ENCODE measurements at regions not wholly inside any gene's neighbourhood (a gene's known extent, or its start where the extent isn't known, plus 50 kb on each side); places are given as distances from the start of the nearest gene placed in this dataset.

DNA sequence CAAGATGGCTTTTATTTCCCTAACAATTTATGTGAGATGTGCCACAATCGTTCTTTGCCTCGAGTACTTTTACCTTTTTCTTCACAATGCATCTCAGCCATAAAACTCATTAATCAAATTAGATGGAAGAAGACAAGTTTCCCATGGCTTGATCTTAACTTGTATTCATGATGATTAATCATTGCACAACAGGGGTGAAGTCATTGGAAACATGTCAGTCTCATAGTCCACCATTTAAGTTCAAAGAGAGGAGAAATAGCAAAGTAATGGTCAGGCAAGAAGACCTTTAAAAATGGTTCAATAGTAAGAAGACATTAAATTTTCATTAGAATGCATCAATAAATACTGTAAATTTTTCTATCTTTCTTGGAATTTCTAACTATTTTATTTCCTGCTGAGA lies 136.3 kb downstream of the FOXG1 start:
- Histone ChIP-seq H3K4me2 (replicated peaks; ENCODE audit: low read depth, low read length, poor library complexity, severe bottlenecking) (no peak overlapping the region), H3K36me3 (replicated peaks in 1 of 2; ENCODE audit: control extremely low read depth in 1 of 2, control insufficient read depth in 1 of 2, extremely low read depth in 1 of 2, insufficient read depth in 2 of 2, low read length in 1 of 2) (no peaks in the 10 kb centered on the region), H3K9ac (ENCODE audit: low read length) (no peak overlapping the region), H3K79me2 (ENCODE audit: control insufficient read depth, insufficient read depth, low read length) (no peaks in the 10 kb centered on the region), H3K27me3 (replicated peaks in 1 of 4; ENCODE audit: control extremely low read depth in 1 of 4, control insufficient read depth in 3 of 4, insufficient read depth in 4 of 4, low read length in 3 of 4) (no peaks in the 10 kb centered on the region), H3K4me1 (ENCODE audit: control insufficient read depth in 2 of 2, insufficient read depth in 2 of 2, low read length in 2 of 2) (no peaks in the 10 kb centered on the region), H2AFZ (ENCODE audit: insufficient read depth, low read depth, low read length, poor library complexity, severe bottlenecking) (no peak overlapping the region), H3K27ac (ENCODE audit: low read length in 2 of 2) (no peak overlapping the region), H4K20me1 (ENCODE audit: control insufficient read depth, insufficient read depth, low read length, poor library complexity, severe bottlenecking) (no peaks in the 10 kb centered on the region), H3K9me3 (ENCODE audit: control extremely low read depth in 1 of 3, control insufficient read depth in 2 of 3, insufficient read depth in 1 of 3, low read length in 2 of 3) (no peaks in the 10 kb centered on the region), H3K4me3 (ENCODE audit: control extremely low read depth in 1 of 5, extremely low read depth in 1 of 5, insufficient read depth in 1 of 5, low read depth in 2 of 5, low read length in 4 of 5) (no peak overlapping the region)
- ChIA-PET CTCF (no interaction called here), POLR2A (no interaction called here)
- no peak for ATAC-seq (ENCODE audit: low read depth)
- H3K9me3 Mint-ChIP-seq (ENCODE audit: insufficient read depth): no peaks in the 10 kb centered on the region
- no peak for DNase-seq
- no peak for TF ChIP-seq EZH2 (IDR thresholded peaks at IDR 0.05; ENCODE audit: borderline replicate concordance, insufficient read depth, low read depth, low read length, poor library complexity, severe bottlenecking)
- TF ChIP-seq, protein P1, sequence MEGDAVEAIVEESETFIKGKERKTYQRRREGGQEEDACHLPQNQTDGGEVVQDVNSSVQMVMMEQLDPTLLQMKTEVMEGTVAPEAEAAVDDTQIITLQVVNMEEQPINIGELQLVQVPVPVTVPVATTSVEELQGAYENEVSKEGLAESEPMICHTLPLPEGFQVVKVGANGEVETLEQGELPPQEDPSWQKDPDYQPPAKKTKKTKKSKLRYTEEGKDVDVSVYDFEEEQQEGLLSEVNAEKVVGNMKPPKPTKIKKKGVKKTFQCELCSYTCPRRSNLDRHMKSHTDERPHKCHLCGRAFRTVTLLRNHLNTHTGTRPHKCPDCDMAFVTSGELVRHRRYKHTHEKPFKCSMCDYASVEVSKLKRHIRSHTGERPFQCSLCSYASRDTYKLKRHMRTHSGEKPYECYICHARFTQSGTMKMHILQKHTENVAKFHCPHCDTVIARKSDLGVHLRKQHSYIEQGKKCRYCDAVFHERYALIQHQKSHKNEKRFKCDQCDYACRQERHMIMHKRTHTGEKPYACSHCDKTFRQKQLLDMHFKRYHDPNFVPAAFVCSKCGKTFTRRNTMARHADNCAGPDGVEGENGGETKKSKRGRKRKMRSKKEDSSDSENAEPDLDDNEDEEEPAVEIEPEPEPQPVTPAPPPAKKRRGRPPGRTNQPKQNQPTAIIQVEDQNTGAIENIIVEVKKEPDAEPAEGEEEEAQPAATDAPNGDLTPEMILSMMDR (IDR thresholded peaks at IDR 0.05): no peak
- no peaks in the 10 kb centered on the region for H3K4me1 Mint-ChIP-seq
- H3K4me3 Mint-ChIP-seq: no peak overlapping the region
- intact Hi-C loops (cut with micrococcal nuclease): no loop called here
- H3K27ac Mint-ChIP-seq: no peak overlapping the region
- WGBS (ENCODE audit: insufficient coverage): no CpG with 5 or more reads among the region's 2 CpGs
- H3K27me3 Mint-ChIP-seq: no peaks in the 10 kb centered on the region

DNA sequence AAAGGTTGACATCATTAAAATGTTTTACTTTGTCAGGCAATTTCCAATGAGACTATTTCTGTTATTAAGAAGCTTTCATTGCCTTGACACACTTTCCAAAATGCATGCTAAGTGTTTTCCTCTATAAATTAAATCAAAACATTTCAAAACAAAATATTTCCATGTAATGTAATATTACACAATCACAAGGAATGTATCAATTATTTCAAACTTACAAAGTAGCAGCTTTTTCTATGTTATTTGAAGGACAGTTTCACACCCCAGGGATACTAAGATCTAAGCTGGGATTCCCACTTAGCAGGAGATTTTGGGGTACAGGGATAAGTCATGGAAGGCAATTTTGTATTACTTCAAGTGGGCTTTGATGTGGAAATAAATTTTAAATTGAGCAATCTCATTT lies 144.9 kb downstream of the FOXG1 start:
- Histone ChIP-seq H3K9me3 (ENCODE audit: control extremely low read depth in 1 of 3, control insufficient read depth in 2 of 3, insufficient read depth in 1 of 3, low read length in 2 of 3) (peaks cover 0 to 3% (median 0%) of the 10 kb centered on the region in 3 donors), H3K27ac (ENCODE audit: low read length in 2 of 2) (no peak overlapping the region), H3K4me1 (ENCODE audit: control insufficient read depth in 2 of 2, insufficient read depth in 2 of 2, low read length in 2 of 2) (no peaks in the 10 kb centered on the region), H3K79me2 (ENCODE audit: control insufficient read depth, insufficient read depth, low read length) (no peaks in the 10 kb centered on the region), H2AFZ (ENCODE audit: insufficient read depth, low read depth, low read length, poor library complexity, severe bottlenecking) (no peak overlapping the region), H4K20me1 (ENCODE audit: control insufficient read depth, insufficient read depth, low read length, poor library complexity, severe bottlenecking) (no peaks in the 10 kb centered on the region), H3K36me3 (replicated peaks in 1 of 2; ENCODE audit: control extremely low read depth in 1 of 2, control insufficient read depth in 1 of 2, extremely low read depth in 1 of 2, insufficient read depth in 2 of 2, low read length in 1 of 2) (no peaks in the 10 kb centered on the region), H3K27me3 (replicated peaks in 1 of 4; ENCODE audit: control extremely low read depth in 1 of 4, control insufficient read depth in 3 of 4, insufficient read depth in 4 of 4, low read length in 3 of 4) (no peaks in the 10 kb centered on the region), H3K4me3 (ENCODE audit: control extremely low read depth in 1 of 5, extremely low read depth in 1 of 5, insufficient read depth in 1 of 5, low read depth in 2 of 5, low read length in 4 of 5) (no peak overlapping the region), H3K9ac (ENCODE audit: low read length) (no peak overlapping the region), H3K4me2 (replicated peaks; ENCODE audit: low read depth, low read length, poor library complexity, severe bottlenecking) (no peak overlapping the region)
- CTCF ChIA-PET: no interaction called here
- POLR2A ChIA-PET: no interaction called here
- Mint-ChIP-seq H3K9me3 (ENCODE audit: insufficient read depth) (no peaks in the 10 kb centered on the region), H3K27ac (no peak overlapping the region), H3K4me3 (no peak overlapping the region), H3K4me1 (no peaks in the 10 kb centered on the region), H3K27me3 (no peaks in the 10 kb centered on the region)
- DNase-seq (no peak), ATAC-seq (ENCODE audit: low read depth) (no peak)
- intact Hi-C loops (cut with micrococcal nuclease): no loop called here
- no peak for TF ChIP-seq EZH2 (IDR thresholded peaks at IDR 0.05; ENCODE audit: borderline replicate concordance, insufficient read depth, low read depth, low read length, poor library complexity, severe bottlenecking)

Data from B cell (primary cell).